ENCODE measurements at regions not wholly inside any gene's neighbourhood (a gene's known extent, or its start where the extent isn't known, plus 50 kb on each side); places are given as distances from the start of the nearest gene placed in this dataset.
"Not testable (repeated sequence)": the region's sequence is repeated elsewhere in the genome, so short reads cannot be mapped to it uniquely, and the experiment has no call there.

- Histone ChIP-seq H3K4me1 (no peaks in the 10 kb centered on the region), H3K4me3 (no peak overlapping the region), H3K9me3 (no peaks in the 10 kb centered on the region), H3K27ac (no peak overlapping the region), H3K9ac (ENCODE audit: low read depth in 2 of 2, low read length in 2 of 2) (no peak overlapping the region), H3K27me3 (no peaks in the 10 kb centered on the region), H3K36me3 (no peaks in the 10 kb centered on the region)
- DNase-seq, result no peak
- TF ChIP-seq CTCF (IDR thresholded peaks at IDR 0.05), result no peak
- intact Hi-C loops (cut with DNase I), result no loop called here
These were observed 68.6 kb upstream of the SEM1 start for GRCh38 chr7:96778263-96778662.

GRCh38 chr7:96781919-96782318, 72.3 kb upstream of the SEM1 start:
- no peaks in the 10 kb centered on the region for H3K36me3 ChIP-seq
- TF ChIP-seq CTCF (IDR thresholded peaks at IDR 0.05), result no peak
- DNase-seq, result no peak
- no peaks in the 10 kb centered on the region for H3K4me1 ChIP-seq
- H3K4me3 ChIP-seq, result no peak overlapping the region
- H3K9me3 ChIP-seq, result no peaks in the 10 kb centered on the region
- H3K27ac ChIP-seq, result no peak overlapping the region
- intact Hi-C loops (cut with DNase I), result no loop called here
- H3K27me3 ChIP-seq, result no peaks in the 10 kb centered on the region
- H3K9ac ChIP-seq (ENCODE audit: low read depth in 2 of 2, low read length in 2 of 2), result no peak overlapping the region

GRCh38 chr7:96782686-96783298, 73.1 kb upstream of the SEM1 start:
- intact Hi-C loops (cut with DNase I); H3K9me3 ChIP-seq; H3K4me3 ChIP-seq; H3K36me3 ChIP-seq; H3K4me1 ChIP-seq; H3K9ac ChIP-seq (ENCODE audit: low read depth in 2 of 2, low read length in 2 of 2); H3K27ac ChIP-seq; DNase-seq; H3K27me3 ChIP-seq: not testable (repeated sequence)

GRCh38 chr7:96784597-96784996, 75.0 kb upstream of the SEM1 start:
- no peaks in the 10 kb centered on the region for H3K4me1 ChIP-seq
- no peak for TF ChIP-seq CTCF (IDR thresholded peaks at IDR 0.05)
- intact Hi-C loops (cut with DNase I), result no loop called here
- H3K27ac ChIP-seq, result no peak overlapping the region
- no peak for DNase-seq
- H3K9me3 ChIP-seq, result no peaks in the 10 kb centered on the region
- H3K36me3 ChIP-seq, result no peaks in the 10 kb centered on the region
- H3K4me3 ChIP-seq, result no peak overlapping the region
- H3K9ac ChIP-seq (ENCODE audit: low read depth in 2 of 2, low read length in 2 of 2), result no peak overlapping the region
- no peaks in the 10 kb centered on the region for H3K27me3 ChIP-seq

GRCh38 chr7:96786261-96786997, 76.8 kb upstream of the SEM1 start:
- intact Hi-C loops (cut with DNase I), result no loop called here

More at GRCh38 chr7:96786261-96786997, 76.8 kb upstream of the SEM1 start:
- Histone ChIP-seq H3K36me3 (no peaks in the 10 kb centered on the region), H3K4me3 (no peak overlapping the region), H3K27ac (no peak overlapping the region), H3K9ac (ENCODE audit: low read depth in 2 of 2, low read length in 2 of 2) (no peak overlapping the region), H3K27me3 (no peaks in the 10 kb centered on the region), H3K9me3 (no peaks in the 10 kb centered on the region), H3K4me1 (no peaks in the 10 kb centered on the region)
- no peak for TF ChIP-seq CTCF (IDR thresholded peaks at IDR 0.05)
- no peak for DNase-seq
